ENCODE measurements at regions not wholly inside any gene's neighbourhood (a gene's known extent, or its start where the extent isn't known, plus 50 kb on each side); places are given as distances from the start of the nearest gene placed in this dataset.

GRCh38 chr11:24134879-24135589 is 361.8 kb upstream of the LUZP2 start:
- no peak for DNase-seq
- Histone ChIP-seq H3K4me1 (ENCODE audit: insufficient read depth) (no peaks in the 10 kb centered on the region), H3K27ac (no peak overlapping the region), H3K4me2 (ENCODE audit: unreplicated experiment) (no peak overlapping the region), H3K9me2 (ENCODE audit: insufficient read depth) (no peaks in the 10 kb centered on the region), H3K79me2 (ENCODE audit: insufficient read depth) (no peaks in the 10 kb centered on the region), H3K9me3 (ENCODE audit: low read depth) (no peaks in the 10 kb centered on the region), H4K20me1 (ENCODE audit: insufficient read depth) (no peaks in the 10 kb centered on the region), H2AFZ (no peak overlapping the region), H3K36me3 (ENCODE audit: low read depth) (no peaks in the 10 kb centered on the region), H3K9ac (no peak overlapping the region), H3F3A (ENCODE audit: insufficient read depth) (no peaks in the 10 kb centered on the region), H3K4me3 (no peak overlapping the region), H3K27me3 (replicated peaks; ENCODE audit: insufficient read depth) (no peaks in the 10 kb centered on the region)
- in situ Hi-C loops (cut with MboI), result no loop called here
- TF ChIP-seq EZH2phosphoT487 (IDR thresholded peaks at IDR 0.05; ENCODE audit: insufficient read depth, low read depth) (no peak), EZH2 (IDR thresholded peaks at IDR 0.05; ENCODE audit: insufficient read depth, poor library complexity, severe bottlenecking) (no peak)

- in situ Hi-C loops (cut with MboI), result no loop called here
- no peaks in the 10 kb centered on the region for H3K27me3 ChIP-seq (replicated peaks; ENCODE audit: insufficient read depth)
- DNase-seq, result no peak
- H2AFZ ChIP-seq, result no peak overlapping the region
- no peak overlapping the region for H3K27ac ChIP-seq
- no peaks in the 10 kb centered on the region for H3K36me3 ChIP-seq (ENCODE audit: low read depth)
- H3F3A ChIP-seq (ENCODE audit: insufficient read depth), result no peaks in the 10 kb centered on the region
- no peaks in the 10 kb centered on the region for H3K79me2 ChIP-seq (ENCODE audit: insufficient read depth)
- no peaks in the 10 kb centered on the region for H3K4me1 ChIP-seq (ENCODE audit: insufficient read depth)
- H3K4me2 ChIP-seq (ENCODE audit: unreplicated experiment), result no peak overlapping the region
- TF ChIP-seq EZH2phosphoT487 (IDR thresholded peaks at IDR 0.05; ENCODE audit: insufficient read depth, low read depth) (no peak), EZH2 (IDR thresholded peaks at IDR 0.05; ENCODE audit: insufficient read depth, poor library complexity, severe bottlenecking) (no peak)
- no peak overlapping the region for H3K9ac ChIP-seq
- H3K9me2 ChIP-seq (ENCODE audit: insufficient read depth), result no peaks in the 10 kb centered on the region
- no peak overlapping the region for H3K4me3 ChIP-seq
- no peaks in the 10 kb centered on the region for H4K20me1 ChIP-seq (ENCODE audit: insufficient read depth)
- WGBS, 2 experiments (ENCODE audit: low coverage in 1 of 2, low lambda C conversion rate in 2 of 2, missing lambda C conversion rate in 2 of 2), result 81 to 88% methylated on average over 4 of the region's 4 CpGs
- H3K9me3 ChIP-seq (ENCODE audit: low read depth), result no peaks in the 10 kb centered on the region
Measured at GRCh38 chr11:24142062-24142461, 354.8 kb upstream of the LUZP2 start.

DNA sequence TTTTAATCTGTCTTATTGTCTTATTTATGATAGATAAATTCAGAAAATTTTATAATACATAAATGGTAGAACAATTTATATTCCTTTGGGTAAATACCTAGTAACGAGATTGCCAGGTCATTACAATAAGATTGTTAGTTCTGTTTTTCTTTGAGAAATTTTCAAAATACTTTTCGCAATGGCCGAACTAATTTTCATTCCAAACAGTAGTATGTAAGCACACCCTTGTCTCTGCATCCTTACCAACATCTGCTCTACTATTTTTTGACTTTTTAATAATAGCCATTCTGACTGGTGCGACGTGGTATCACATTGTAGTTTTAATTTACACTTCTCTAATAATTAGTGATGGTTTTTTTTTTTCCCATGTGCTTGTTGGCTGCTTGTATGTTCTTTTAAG is 351.4 kb upstream of the LUZP2 start:
- H3K4me3 ChIP-seq, result no peak overlapping the region
- H3K4me2 ChIP-seq (ENCODE audit: unreplicated experiment), result no peak overlapping the region
- no peaks in the 10 kb centered on the region for H3K79me2 ChIP-seq (ENCODE audit: insufficient read depth)
- no peaks in the 10 kb centered on the region for H3F3A ChIP-seq (ENCODE audit: insufficient read depth)
- H3K27ac ChIP-seq, result no peak overlapping the region
- TF ChIP-seq EZH2phosphoT487 (IDR thresholded peaks at IDR 0.05; ENCODE audit: insufficient read depth, low read depth), result no peak
- no peaks in the 10 kb centered on the region for H3K4me1 ChIP-seq (ENCODE audit: insufficient read depth)
- WGBS, 2 experiments (ENCODE audit: low coverage in 1 of 2, low lambda C conversion rate in 2 of 2, missing lambda C conversion rate in 2 of 2), result 3 to 10% methylated on average over 5 of the region's 5 CpGs
- H3K27me3 ChIP-seq (replicated peaks; ENCODE audit: insufficient read depth), result no peaks in the 10 kb centered on the region
- no peaks in the 10 kb centered on the region for H3K9me3 ChIP-seq (ENCODE audit: low read depth)
- no peak overlapping the region for H2AFZ ChIP-seq
- H4K20me1 ChIP-seq (ENCODE audit: insufficient read depth), result no peaks in the 10 kb centered on the region
- H3K9ac ChIP-seq, result no peak overlapping the region
- H3K36me3 ChIP-seq (ENCODE audit: low read depth), result no peaks in the 10 kb centered on the region
- H3K9me2 ChIP-seq (ENCODE audit: insufficient read depth), result no peaks in the 10 kb centered on the region
- in situ Hi-C loops (cut with MboI), result no loop called here
- peak; percentile 42 for DNase-seq

GRCh38 chr11:24153337-24153736 is 343.5 kb upstream of the LUZP2 start:
- no peaks in the 10 kb centered on the region for H4K20me1 ChIP-seq (ENCODE audit: insufficient read depth)
- no peaks in the 10 kb centered on the region for H3K4me1 ChIP-seq (ENCODE audit: insufficient read depth)
- WGBS, 2 experiments (ENCODE audit: low coverage in 1 of 2, low lambda C conversion rate in 2 of 2, missing lambda C conversion rate in 2 of 2), result 86 to 92% methylated on average over 1 of the region's 1 CpG
- no peaks in the 10 kb centered on the region for H3K79me2 ChIP-seq (ENCODE audit: insufficient read depth)
- H3K36me3 ChIP-seq (ENCODE audit: low read depth), result no peaks in the 10 kb centered on the region
- H3K27me3 ChIP-seq (replicated peaks; ENCODE audit: insufficient read depth), result no peaks in the 10 kb centered on the region
- no peaks in the 10 kb centered on the region for H3K9me3 ChIP-seq (ENCODE audit: low read depth)
- H3K4me3 ChIP-seq, result no peak overlapping the region
- no peak overlapping the region for H3K9ac ChIP-seq
- H3K27ac ChIP-seq, result no peak overlapping the region
- H2AFZ ChIP-seq, result no peak overlapping the region
- TF ChIP-seq EZH2 (IDR thresholded peaks at IDR 0.05; ENCODE audit: insufficient read depth, poor library complexity, severe bottlenecking) (no peak), EZH2phosphoT487 (IDR thresholded peaks at IDR 0.05; ENCODE audit: insufficient read depth, low read depth) (no peak)
- H3F3A ChIP-seq (ENCODE audit: insufficient read depth), result no peaks in the 10 kb centered on the region
- in situ Hi-C loops (cut with MboI), result no loop called here
- H3K9me2 ChIP-seq (ENCODE audit: insufficient read depth), result no peaks in the 10 kb centered on the region
- no peak overlapping the region for H3K4me2 ChIP-seq (ENCODE audit: unreplicated experiment)
- no peak for DNase-seq

DNA sequence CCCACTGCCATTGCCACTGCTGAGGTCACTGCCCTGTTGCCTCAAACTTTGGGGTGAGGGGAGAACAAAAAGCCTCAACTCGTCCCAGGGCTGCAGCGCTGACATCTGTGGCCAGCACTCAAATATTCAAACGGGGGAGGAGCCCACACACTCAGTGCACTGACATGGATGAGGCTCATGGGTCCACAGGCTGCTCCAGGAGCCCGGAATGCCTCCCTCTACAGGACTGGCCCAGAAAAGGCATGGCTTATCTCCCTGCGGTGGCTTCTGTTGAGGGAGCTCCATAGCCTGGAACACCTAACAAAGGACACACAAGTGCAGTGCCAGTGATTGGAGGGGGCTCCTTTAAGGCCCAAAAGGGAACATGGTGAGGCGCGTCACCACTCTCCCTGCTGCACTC is 341.1 kb upstream of the LUZP2 start:
- H3F3A ChIP-seq (ENCODE audit: insufficient read depth), result no peaks in the 10 kb centered on the region
- H2AFZ ChIP-seq, result no peak overlapping the region
- no peaks in the 10 kb centered on the region for H3K9me2 ChIP-seq (ENCODE audit: insufficient read depth)
- no peak overlapping the region for H3K4me2 ChIP-seq (ENCODE audit: unreplicated experiment)
- H3K27me3 ChIP-seq (replicated peaks; ENCODE audit: insufficient read depth), result no peaks in the 10 kb centered on the region
- no peak for DNase-seq
- no peak overlapping the region for H3K4me3 ChIP-seq
- in situ Hi-C loops (cut with MboI), result no loop called here
- no peak overlapping the region for H3K9ac ChIP-seq
- no peaks in the 10 kb centered on the region for H4K20me1 ChIP-seq (ENCODE audit: insufficient read depth)
- no peak overlapping the region for H3K27ac ChIP-seq
- no peaks in the 10 kb centered on the region for H3K9me3 ChIP-seq (ENCODE audit: low read depth)
- 38 to 52% methylated on average over 7 of the region's 7 CpGs for WGBS, 2 experiments (ENCODE audit: low coverage in 1 of 2, low lambda C conversion rate in 2 of 2, missing lambda C conversion rate in 2 of 2)
- no peaks in the 10 kb centered on the region for H3K36me3 ChIP-seq (ENCODE audit: low read depth)
- H3K4me1 ChIP-seq (ENCODE audit: insufficient read depth), result no peaks in the 10 kb centered on the region
- TF ChIP-seq EZH2phosphoT487 (IDR thresholded peaks at IDR 0.05; ENCODE audit: insufficient read depth, low read depth) (no peak), EZH2 (IDR thresholded peaks at IDR 0.05; ENCODE audit: insufficient read depth, poor library complexity, severe bottlenecking) (no peak)
- H3K79me2 ChIP-seq (ENCODE audit: insufficient read depth), result no peaks in the 10 kb centered on the region

Measured in GM23248 (cell line).